Fibroblast of lung (primary cell): ENCODE measurements at regions not wholly inside any gene's neighbourhood (a gene's known extent, or its start where the extent isn't known, plus 50 kb on each side); places are given as distances from the start of the nearest gene placed in this dataset.

ENCODE experiments used
- DNase-seq, 2 donors: peaks; one replicate each; pipeline versions ENCODE4 v3.0.0 to v3.0.0-alpha.2; 2010; ENCODE audit warnings: low read depth in 2 of 2
- H2AFZ ChIP-seq: 2 replicates; pipeline ENCODE4 v1.5.1; 2012; ENCODE audit warnings: low read length, control low read depth, inconsistent platforms
- H3K27ac ChIP-seq: 2 replicates; pipeline ENCODE4 v1.5.1; 2011; ENCODE audit warnings: low read length, control low read depth; ENCODE audit not compliant: insufficient read depth
- H3K27me3 ChIP-seq: 2 replicates; pipeline ENCODE4 v1.5.1; 2011; ENCODE audit warnings: mild to moderate bottlenecking, low read length; ENCODE audit not compliant: control insufficient read depth, insufficient read depth
- H3K36me3 ChIP-seq: 2 replicates; pipeline ENCODE4 v1.5.1; 2011; ENCODE audit warnings: low read length; ENCODE audit not compliant: control insufficient read depth, insufficient read depth
- H3K4me1 ChIP-seq: 2 replicates; pipeline ENCODE4 v1.5.1; 2011; ENCODE audit warnings: low read length; ENCODE audit not compliant: control insufficient read depth, insufficient read depth; ENCODE audit errors: extremely low read depth
- H3K4me2 ChIP-seq: 2 replicates; pipeline ENCODE4 v1.5.1; 2011; ENCODE audit warnings: low read length, control low read depth; ENCODE audit not compliant: insufficient read depth; ENCODE audit errors: extremely low read depth
- H3K4me3 ChIP-seq, 4 experiments: fragments of 200-600 bp in 1 of 4; sonication (generic) in 1 of 4; replicated peaks in 1 of 4; 2 replicates each; pipeline ENCODE4 v1.5.1; 2011 to 2016; ENCODE audit warnings: low read length in 4 of 4, low read depth in 3 of 4, mild to moderate bottlenecking in 3 of 4, control low read depth in 2 of 4, inconsistent platforms in 1 of 4, mixed read lengths in 1 of 4; ENCODE audit not compliant: insufficient read depth in 1 of 4; ENCODE audit errors: control extremely low read depth in 1 of 4
- H3K79me2 ChIP-seq: 2 replicates; pipeline ENCODE4 v1.5.1; 2012; ENCODE audit warnings: mild to moderate bottlenecking, low read length, inconsistent platforms; ENCODE audit not compliant: control insufficient read depth, insufficient read depth
- H3K9ac ChIP-seq: 2 replicates; pipeline ENCODE4 v1.5.1; 2011; ENCODE audit warnings: mild to moderate bottlenecking, low read length, control low read depth; ENCODE audit not compliant: insufficient read depth
- H3K9me3 ChIP-seq: 2 replicates; pipeline ENCODE4 v1.5.1; 2012; ENCODE audit warnings: low read depth, low read length; ENCODE audit not compliant: control insufficient read depth, insufficient read depth
- H4K20me1 ChIP-seq: 2 replicates; pipeline ENCODE4 v1.5.1; 2011; ENCODE audit warnings: low read length; ENCODE audit not compliant: control insufficient read depth, insufficient read depth; ENCODE audit errors: extremely low read depth
- EZH2 ChIP-seq: IDR thresholded peaks from 2 replicates; pipeline ENCODE4 v1.5.1; 2012; ENCODE audit warnings: low read length, control low read depth, mild to moderate bottlenecking; ENCODE audit errors: missing control alignments
- TF ChIP-seq, protein P1 (sequence below), 2 donors: IDR thresholded peaks in 1 of 2; conservative IDR thresholded peaks in 1 of 2; 1 replicate in 1 of 2; 2 replicates in 1 of 2; pipeline ENCODE4 v1.5.1; 2011 to 2012; ENCODE audit warnings: low read length in 2 of 2, control low read depth in 1 of 2, inconsistent platforms in 1 of 2, low read depth in 1 of 2, mild to moderate bottlenecking in 1 of 2

DNA sequence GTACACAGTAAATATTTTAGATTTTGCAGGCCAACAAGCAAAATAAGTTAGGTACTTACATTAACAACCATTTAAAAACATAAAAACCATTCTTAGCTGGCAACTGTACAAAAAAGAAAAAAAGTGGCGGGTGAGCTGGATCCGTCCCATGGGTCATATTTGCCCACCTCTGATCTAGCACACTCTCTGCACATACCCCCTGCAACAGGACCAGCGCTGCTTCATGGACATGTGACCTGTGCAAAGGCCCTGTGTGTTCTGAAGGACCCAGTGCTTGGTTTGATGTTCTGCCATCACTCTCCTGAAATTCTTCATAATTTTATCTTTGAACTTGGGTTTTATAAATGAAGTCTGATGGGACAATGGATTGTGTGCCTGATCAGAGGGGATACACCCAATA lies 72.5 kb upstream of the ACAN start:
- TF ChIP-seq, protein P1, sequence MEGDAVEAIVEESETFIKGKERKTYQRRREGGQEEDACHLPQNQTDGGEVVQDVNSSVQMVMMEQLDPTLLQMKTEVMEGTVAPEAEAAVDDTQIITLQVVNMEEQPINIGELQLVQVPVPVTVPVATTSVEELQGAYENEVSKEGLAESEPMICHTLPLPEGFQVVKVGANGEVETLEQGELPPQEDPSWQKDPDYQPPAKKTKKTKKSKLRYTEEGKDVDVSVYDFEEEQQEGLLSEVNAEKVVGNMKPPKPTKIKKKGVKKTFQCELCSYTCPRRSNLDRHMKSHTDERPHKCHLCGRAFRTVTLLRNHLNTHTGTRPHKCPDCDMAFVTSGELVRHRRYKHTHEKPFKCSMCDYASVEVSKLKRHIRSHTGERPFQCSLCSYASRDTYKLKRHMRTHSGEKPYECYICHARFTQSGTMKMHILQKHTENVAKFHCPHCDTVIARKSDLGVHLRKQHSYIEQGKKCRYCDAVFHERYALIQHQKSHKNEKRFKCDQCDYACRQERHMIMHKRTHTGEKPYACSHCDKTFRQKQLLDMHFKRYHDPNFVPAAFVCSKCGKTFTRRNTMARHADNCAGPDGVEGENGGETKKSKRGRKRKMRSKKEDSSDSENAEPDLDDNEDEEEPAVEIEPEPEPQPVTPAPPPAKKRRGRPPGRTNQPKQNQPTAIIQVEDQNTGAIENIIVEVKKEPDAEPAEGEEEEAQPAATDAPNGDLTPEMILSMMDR (conservative IDR thresholded peaks at IDR 0.05 in 1 of 2, IDR thresholded peaks at IDR 0.05 in 1 of 2; ENCODE audit: low read depth in 1 of 2, low read length in 2 of 2): no peak
- no peak for TF ChIP-seq EZH2
- no peaks in the 10 kb centered on the region for H4K20me1 ChIP-seq
- no peak overlapping the region for H3K4me3 ChIP-seq
- no peak overlapping the region for H2AFZ ChIP-seq
- no peaks in the 10 kb centered on the region for H3K27me3 ChIP-seq
- DNase-seq: no peak
- H3K9ac ChIP-seq: no peak overlapping the region
- H3K36me3 ChIP-seq: no peaks in the 10 kb centered on the region
- no peak overlapping the region for H3K4me2 ChIP-seq
- H3K27ac ChIP-seq: no peak overlapping the region
- H3K9me3 ChIP-seq: no peaks in the 10 kb centered on the region
- no peaks in the 10 kb centered on the region for H3K79me2 ChIP-seq
- H3K4me1 ChIP-seq: no peaks in the 10 kb centered on the region

DNA sequence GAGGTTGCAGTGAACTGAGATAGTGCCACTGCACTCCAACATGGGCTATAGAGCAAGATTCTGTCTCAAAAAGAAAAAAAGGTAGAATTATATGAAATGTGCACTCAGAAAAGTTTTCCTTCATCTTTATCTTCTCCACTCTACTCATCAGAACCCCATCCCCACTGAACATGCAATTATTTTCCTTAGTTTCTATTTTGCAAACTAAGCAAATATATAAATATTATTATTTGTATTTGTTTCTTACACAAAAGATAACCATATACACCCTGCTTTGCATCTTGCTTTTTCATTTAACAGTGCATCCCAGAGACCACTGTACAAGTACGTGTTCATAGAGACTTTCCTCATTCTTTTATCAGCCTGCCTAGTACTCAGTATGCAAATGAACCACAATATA lies 68.0 kb upstream of the ACAN start:
- Histone ChIP-seq H3K4me1 (peaks cover 3% of the 10 kb centered on the region), H3K4me3 (no peak overlapping the region), H4K20me1 (no peaks in the 10 kb centered on the region)

DNA sequence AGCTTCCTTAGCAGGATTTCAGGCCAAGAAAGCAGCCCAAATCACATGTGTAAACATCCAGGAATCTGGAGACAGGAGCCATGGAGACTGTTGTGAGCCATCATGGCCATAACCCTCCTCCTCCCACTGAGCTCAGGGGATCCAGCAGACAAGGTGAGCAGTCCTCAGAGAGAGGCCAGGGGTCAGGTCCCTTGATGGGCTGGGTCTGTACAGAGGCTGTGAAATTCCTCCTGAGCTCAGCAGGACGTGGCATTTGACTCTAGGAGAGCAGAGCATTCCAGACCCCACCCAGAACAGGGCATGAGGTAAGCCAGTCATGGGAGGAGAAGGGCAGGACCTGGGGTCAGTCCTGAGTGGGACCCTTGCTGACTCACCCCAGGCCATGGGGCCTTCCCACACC lies 67.0 kb upstream of the ACAN start:
- no peak for DNase-seq
- H3K79me2 ChIP-seq: no peaks in the 10 kb centered on the region
- no peak for TF ChIP-seq EZH2
- TF ChIP-seq, protein P1 (conservative IDR thresholded peaks at IDR 0.05 in 1 of 2, IDR thresholded peaks at IDR 0.05 in 1 of 2; ENCODE audit: low read depth in 1 of 2, low read length in 2 of 2): no peak
- H3K27ac ChIP-seq: no peak overlapping the region
- H3K4me1 ChIP-seq: peaks cover 3% of the 10 kb centered on the region
- no peaks in the 10 kb centered on the region for H3K9me3 ChIP-seq
- H3K36me3 ChIP-seq: no peaks in the 10 kb centered on the region
- no peak overlapping the region for H3K4me2 ChIP-seq
- H4K20me1 ChIP-seq: no peaks in the 10 kb centered on the region
- no peak overlapping the region for H3K4me3 ChIP-seq
- no peak overlapping the region for H3K9ac ChIP-seq
- H3K27me3 ChIP-seq: no peaks in the 10 kb centered on the region
- no peak overlapping the region for H2AFZ ChIP-seq

More for the DNA sequence above, 68.0 kb upstream of the ACAN start:
- Histone ChIP-seq H3K9me3 (no peaks in the 10 kb centered on the region), H2AFZ (no peak overlapping the region), H3K4me2 (no peak overlapping the region), H3K79me2 (no peaks in the 10 kb centered on the region), H3K9ac (no peak overlapping the region), H3K27ac (no peak overlapping the region), H3K27me3 (no peaks in the 10 kb centered on the region), H3K36me3 (no peaks in the 10 kb centered on the region)
- TF ChIP-seq, protein P1 (conservative IDR thresholded peaks at IDR 0.05 in 1 of 2, IDR thresholded peaks at IDR 0.05 in 1 of 2; ENCODE audit: low read depth in 1 of 2, low read length in 2 of 2): no peak
- TF ChIP-seq EZH2: no peak
- DNase-seq: no peak
